GM18868 (cell line): ENCODE measurements at regions not wholly inside any gene's neighbourhood (a gene's known extent, or its start where the extent isn't known, plus 50 kb on each side); places are given as distances from the start of the nearest gene placed in this dataset.

Source experiments
- ATAC-seq: cut with Tn5 transposase; IDR thresholded peaks from one replicate; pipeline ENCODE4 v1.9.1; 2021; ENCODE audit warnings: mild to moderate bottlenecking, moderate library complexity; ENCODE audit not compliant: unreplicated experiment

DNA sequence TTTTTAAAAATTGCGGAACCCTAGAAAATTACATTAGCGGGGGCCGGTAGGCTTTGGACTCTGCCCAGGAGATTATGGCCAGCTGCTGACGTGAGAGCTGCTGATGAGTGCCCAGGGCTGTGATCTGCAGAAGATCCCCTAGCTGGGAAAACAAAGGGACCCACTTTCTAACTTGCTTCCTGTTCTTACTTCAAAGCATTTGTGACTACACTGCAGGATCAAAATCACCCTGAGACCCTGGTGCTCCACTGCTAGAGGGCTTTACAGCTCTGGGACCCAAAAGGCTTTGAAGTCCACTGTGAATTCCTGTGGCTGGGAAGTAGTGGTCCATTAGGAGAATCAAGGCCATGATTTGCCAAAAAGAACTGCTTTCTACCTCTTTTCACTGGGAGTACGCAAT is 499.4 kb upstream of the AKR1E2 start:
- ATAC-seq, result no peak

DNA sequence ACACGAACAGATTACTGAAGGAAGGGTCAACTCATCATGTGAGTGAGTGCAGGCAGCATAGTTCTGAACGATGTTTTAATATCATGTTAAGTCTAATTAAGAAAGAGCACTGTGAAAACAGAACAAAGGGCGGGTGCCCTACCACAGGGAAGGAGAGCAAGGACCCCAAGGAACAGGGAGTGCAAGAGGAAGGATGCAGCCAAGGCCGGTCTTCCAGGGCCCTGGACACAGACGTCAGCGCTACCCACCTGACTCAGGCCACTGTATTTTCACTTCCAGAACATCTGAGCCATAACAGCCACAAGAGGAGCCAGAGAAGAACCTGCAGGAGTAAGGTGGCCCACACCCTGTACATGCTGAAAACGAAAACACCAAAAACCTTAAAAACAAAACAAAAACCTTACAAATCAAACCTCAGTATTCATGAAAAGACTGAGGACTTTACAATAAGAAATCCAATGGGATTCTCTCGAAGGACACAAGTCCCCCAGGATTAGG is 506.1 kb upstream of the AKR1E2 start:
- ATAC-seq, result no peak

DNA sequence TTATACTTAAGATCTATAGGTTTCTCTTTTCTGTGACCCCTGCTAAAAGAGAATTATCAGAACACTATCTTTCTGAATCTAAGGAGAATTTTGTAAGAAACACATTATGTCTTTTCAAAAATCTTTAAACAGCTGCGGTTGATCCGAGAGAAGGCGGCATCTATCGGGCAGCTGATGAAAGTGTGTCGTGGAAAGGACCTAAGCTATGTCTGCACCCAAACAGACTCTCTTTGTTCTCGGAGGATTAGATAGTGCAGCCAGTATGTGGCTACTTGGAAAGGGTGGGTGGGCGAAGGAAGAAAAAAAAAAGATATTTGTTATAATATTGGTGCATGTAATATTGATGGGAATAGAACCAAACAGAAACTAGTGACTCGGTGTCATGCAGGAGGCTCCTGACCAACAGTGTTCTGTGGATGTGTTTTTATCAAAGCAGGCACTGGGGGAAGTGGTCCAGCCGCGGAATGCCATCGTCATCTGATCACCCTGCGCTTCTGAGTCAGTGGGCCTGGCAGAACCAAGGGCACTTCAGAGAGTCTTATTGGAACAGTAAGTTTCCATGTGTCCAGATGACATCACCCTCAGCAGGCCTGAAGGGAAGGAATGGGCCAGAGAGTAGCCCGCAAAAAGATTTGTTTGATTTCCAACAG is 509.7 kb upstream of the AKR1E2 start:
- no peak for ATAC-seq

DNA sequence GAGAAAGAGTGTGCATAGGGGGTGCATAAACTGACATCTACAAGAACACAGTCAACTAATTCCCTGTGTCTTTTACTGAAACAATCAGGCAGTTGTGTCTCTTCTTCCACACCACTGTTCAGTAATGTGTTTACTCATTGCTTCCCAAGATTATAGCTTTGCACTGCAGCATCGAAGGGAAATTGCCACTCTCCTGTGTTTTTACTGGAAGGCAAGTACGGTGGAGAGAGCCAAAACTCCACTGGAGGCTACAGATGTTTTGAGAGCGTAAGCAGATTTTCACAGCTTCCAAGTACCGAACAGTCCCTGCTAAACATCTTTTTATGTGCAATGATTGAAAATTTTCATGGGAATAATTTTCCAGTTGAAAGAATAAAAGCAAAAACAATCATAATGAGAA is 510.5 kb upstream of the AKR1E2 start:
- ATAC-seq, result no peak

DNA sequence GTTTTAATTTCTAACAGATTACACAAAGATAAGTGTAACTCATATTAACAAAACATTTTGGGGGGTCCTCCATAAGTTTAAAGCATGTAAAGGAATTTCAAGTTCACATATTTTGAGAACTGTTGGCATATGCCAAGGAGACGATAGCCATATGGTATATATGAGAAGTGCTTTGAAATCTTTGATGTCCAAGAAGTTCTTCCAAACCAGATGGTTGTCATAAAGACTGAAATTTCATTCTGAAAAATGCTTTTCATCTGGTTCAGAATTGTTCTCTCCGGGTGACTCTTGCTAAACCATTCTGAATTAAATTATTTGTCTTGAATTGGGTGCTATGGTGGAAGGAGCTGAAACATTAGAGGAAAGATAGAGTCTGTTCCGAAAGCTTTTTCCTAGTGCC is 513.0 kb upstream of the AKR1E2 start:
- no peak for ATAC-seq

DNA sequence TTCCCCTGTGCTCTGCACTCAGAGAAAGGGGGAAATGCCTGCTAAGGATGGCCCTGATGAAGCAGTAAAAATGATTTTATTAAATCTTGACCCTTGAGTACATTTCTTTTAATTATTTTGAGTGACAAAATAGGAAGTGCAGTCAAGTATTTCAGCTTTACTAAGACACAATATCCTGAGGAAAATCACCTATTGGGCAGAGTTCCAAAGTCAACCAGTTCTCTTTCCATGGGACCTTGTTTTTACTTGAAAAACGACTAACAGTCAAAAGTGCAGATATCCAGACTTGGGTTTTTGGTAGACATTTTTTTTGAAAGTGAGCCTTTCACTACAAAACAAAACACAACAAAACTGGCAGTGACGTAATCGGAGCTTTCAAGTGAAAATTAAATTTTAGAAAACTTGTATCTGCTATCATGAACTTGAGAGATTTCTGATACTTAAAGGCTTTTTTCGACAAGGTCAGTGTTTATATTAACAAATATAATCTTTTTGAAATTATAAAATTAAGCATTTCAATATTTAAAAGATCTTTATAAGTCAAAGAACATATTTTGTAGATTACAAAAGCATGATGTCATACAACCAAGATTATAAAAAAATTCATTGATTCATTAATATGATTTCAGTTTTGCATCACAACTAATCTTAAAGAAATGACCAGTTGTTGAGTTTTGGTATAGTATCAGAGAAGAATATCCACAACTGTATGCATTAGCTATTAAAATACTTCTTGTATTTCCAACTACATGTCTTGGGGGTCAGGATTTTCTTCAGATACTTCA is 513.8 kb upstream of the AKR1E2 start:
- ATAC-seq, result no peak

DNA sequence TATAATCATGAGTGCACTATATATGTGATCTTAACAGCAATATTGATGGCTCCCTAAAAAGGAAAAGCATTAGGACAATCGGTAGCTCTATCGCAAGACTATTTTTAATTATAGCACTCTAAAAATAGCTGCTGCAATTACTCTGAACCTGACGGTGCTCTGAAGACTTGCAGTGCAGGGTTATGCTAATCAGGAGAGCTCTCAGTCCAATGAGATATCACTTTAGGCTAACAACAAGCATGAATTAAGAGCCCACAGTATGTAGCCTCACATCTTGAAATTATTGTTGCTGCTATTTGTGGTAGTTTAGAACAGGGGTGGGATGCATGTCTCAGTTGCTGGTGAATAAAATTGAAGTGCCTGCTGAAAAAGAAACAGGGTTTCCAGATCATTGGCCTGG is 515.8 kb upstream of the AKR1E2 start:
- no peak for ATAC-seq

DNA sequence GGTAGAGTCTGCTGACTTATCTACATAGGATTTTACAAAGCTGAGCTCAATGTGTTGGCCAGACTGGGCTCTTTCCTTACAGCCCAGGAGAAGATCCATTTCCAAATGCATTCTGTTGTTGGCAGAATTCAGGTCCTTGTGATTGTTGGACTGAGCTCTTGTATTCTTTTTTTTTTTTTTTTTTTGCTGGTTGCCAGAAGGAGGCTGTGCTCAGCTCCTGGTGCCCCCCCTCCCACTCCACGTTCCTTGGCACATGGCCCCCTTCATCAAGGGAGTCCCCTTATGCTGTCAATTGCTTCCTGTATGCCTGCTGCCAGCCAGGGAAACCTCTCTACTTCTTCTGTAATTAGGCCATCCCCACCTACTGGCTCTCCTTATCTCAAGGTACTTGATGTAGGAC is 518.1 kb upstream of the AKR1E2 start:
- ATAC-seq, result no peak

DNA sequence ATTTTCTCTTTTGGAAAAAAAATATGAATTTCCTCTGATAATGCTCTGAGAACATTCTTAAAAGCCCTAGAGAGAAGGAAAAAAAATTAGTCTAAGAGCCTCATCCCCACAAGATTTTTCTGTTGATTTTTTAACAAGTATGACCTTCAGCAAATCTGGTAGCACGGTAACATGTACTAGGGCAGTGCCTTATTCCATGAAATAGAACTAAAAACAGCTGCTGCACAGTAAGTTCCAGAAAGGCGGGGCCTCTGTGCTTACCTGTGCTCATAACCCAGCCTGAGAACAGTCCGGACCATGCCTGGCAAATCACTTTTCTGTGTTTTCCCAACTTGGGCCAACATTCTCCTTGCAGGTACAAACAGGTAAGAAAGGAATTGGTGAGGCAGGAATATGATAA is 519.1 kb upstream of the AKR1E2 start:
- no peak for ATAC-seq

DNA sequence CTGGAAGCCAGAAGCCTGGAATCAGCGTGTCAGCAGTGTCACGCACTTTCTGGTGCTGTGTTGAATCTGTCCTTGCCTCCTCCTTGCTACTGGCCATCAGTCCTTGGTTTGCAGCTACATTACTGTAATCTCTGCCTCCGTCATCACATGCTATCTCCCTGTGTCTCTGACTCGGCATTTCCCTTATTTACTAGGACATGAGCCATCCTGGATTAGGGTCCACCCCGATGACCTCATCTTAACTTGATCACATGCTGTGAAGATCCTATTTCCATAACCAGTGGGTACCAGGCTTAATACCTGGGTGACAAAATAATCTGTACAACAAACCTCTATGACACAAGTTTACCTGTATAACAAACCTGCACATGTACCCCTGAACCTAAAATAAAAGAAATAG is 518.0 kb upstream of the KLF6 start:
- ATAC-seq, result no peak

DNA sequence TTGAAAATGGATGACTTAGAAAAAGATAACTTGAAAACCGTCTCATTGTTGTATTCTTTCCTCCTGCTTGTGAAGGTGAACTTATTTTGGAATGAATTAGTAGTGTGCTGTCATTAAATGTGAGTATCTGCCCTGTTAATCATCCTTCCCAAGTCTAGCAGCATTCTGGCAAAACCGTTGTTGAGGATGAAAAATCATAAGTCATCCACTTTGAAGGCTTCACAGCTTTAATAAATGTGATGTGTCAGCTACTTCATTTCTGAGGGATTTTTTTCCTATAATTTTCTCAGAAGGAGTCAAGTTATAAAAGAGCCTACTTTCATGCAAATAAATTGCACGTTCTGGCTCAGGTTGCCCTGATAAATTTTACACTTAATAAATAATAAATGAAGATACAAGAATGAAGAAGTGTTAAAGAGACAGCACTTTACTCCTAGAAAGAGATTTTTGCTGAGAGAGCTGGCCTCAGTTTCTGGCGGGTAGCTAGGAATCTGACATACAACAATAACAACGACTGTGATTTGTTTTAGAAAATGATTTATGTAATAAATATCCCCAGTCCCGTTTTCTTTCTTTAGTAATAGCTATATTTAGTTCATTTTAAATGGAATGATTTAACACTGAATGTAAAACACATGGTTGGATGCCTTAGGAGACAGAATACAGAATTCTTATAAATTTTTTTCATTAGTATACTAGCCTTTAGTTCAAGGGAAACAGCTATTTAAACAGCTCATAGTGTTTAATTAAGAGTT is 516.5 kb upstream of the KLF6 start:
- ATAC-seq, result no peak

DNA sequence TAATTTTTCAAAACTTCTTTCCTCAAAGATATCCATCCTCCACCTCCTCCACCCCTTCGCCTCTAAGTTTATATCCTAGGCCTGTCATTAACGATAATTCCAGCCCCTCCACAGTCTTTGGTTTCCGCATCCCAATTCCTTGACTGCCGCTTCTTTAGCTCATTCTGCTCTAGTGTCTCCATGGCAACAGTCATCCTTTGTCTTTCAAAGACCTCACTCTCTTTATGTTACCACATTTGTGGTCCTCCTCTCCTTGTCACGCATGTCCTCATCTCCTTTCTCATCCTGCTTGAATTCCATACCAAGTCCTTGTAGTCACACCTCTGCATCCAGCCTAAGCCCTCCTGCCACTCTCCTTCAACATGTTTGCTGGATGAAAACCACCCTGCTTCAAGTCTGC is 511.2 kb upstream of the KLF6 start:
- ATAC-seq, result no peak

DNA sequence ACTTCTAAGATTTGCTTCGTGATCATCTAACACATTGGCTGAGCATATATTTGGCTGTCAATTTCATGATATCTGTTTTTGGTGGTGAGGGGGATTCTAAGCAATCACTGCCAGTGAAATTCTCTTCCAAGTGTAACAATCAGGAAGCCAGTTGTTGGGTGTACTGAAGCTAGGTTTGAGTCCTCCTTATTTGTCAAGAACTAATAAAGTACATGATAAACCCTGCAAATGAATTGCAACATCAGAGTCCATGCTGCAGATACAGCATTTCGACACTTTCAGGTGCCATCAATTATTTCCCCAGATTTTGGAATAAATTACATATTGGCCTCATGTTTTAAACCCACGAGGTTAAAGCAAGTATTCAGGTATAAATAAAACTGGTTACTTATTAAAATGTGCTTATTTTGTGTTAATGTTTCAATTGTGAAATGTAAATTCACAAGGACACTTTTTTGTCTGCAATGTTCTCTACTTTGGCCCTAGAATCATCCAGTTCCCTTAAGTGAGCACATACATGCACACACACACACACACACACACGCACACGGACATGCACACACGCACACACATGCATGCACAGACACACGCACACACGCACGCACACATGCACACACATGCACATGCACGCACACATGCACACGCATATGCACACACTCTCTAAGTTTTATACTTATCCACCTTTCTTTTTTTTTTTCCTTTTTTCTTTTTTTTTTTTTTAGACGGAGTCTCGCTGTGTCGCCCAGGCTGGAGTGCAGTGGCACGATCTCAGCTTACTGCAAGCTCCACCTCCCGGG is 510.2 kb upstream of the KLF6 start:
- no peak for ATAC-seq

DNA sequence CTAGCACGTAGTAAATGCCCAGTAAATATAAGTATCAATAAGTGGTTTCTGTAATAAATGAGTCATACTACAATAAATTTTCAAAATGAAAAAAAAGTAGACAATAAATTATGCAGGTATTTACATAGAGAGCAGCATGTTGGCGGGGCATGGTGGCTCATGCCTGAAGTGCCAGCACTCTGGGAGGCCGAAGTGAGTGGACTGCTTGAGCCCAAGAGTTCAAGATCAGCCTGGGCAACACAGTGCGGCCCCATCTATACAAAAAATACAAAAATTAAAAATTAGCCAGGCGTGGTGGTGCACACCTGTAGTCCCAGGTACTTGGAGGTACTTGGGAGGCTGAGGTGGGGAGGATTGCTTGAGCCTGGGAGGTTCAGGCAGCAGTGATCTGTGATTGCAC is 509.3 kb upstream of the KLF6 start:
- ATAC-seq, result no peak

DNA sequence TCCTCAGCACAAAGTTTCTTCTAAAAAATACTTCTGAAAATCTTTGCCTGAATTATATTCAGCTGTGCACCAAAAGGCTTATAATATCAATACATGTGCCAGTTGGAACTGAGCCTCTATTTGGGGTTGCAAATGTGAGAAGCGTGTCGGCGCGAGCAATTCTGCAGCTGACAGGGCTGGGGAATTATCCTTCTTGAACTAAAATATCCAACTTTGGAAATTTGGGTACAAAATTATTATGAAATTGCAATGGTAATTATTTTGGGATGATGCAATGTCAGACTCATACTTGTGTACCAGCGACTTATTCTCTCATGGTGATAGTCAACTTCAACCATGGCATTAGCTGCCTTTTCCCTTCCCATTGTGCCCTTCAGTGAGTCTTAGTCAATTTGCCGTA is 507.0 kb upstream of the KLF6 start:
- no peak for ATAC-seq

DNA sequence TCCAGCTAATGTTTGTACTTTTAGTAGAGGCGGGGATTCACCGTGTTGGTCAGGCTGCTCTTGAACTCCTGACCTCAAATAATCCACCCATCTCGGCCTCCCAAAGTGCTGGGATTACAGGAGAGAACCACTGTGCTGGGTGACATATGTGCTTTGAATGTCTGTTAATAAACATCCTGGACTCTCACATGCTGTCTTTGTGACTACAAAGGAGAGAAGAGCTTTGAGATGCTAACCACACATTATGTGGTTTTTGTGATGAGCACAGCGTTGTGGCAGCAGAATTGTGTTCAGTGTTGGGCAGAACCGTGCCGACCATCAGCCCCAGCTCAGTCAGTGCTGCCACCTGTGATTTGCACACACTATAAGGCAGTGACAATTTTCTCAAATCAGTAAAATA is 500.1 kb upstream of the KLF6 start:
- no peak for ATAC-seq

DNA sequence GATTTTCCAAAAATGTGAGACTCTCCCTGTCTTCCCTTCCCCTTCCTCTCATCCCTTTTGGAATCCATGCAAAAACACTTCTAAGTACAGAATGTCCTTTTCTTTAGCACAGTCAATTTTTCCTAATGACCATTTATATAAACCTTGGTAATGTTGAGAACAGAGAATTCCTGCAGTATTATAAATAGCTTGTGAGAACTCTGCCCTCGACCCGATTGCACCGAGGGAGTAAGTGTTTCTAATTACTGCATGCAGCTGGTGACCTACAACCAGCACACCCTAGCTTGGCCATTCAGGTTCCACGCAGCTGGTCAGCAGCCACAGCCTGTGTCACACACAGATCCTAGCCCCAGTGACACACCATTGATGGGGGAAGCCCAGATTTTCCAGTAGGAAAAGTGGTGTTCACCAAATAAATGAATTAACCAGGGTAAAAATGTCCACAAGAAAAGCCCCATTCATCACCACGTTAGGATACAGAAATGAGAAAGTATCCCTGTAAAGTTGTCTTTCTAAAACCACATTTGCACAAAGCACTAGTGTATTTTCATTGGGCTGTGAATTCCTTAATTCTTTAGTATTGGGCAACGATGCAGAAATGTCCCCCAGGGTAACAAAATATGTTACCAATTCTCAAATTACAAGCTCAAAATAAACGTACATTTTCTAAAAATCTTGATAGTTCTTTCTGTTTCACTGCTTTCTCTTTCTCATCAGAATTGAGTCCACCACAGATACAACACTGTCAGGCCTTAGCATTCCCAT is 499.0 kb upstream of the KLF6 start:
- no peak for ATAC-seq

DNA sequence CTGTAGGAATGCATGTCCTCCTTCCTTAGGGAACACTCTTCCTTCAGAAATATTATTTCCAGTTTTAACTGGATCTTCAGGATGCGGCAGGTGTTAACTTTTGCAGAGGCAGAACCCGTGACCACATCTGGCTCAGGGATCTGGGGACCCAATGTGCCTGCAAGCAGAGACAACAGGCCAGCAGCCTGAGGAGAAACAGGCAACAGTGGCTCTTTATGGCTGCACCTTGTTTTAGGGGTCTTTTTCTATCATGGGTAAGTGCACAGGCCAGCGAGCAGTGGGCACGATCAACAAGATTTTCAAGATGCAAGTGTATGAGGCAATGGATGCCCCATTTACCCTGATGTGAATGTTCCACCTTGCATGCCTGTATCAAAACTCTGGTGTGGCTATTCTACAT is 497.5 kb upstream of the KLF6 start:
- no peak for ATAC-seq

DNA sequence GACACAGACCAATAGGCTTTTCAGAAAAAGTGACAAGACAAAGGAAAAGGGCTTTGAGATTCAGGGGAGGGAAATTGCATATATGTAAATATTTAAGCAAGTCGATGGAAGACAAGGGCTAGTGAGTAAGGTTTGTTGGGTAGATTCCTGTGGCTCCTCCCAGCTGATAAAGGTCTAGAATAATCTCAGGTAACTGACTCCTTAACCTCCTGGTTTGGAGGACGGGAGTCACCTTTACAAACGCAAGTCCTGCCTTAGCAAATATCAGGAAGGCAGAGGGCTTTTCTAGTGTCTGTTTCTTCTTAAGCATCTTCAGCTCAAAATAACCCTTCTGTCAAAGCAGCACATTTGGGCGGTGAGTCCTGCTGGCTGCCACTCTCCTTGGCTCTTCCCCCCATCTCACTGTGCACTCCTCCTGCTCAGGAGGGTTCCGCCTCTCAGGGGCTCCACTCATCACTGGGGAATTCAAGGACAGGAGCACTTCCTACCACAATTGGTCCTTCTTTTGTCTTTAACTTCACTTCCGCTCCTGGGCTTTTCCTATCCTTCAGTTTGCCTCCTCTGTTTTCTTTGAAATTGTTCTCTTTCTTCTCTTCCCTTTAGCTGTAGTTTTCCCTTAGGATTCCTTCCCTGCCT is 496.3 kb upstream of the KLF6 start:
- no peak for ATAC-seq
